ENCODE measurements at regions not wholly inside any gene's neighbourhood (a gene's known extent, or its start where the extent isn't known, plus 50 kb on each side); places are given as distances from the start of the nearest gene placed in this dataset.

GRCh38 chr16:85524630-85525419 is 88.3 kb upstream of the GSE1 start:
- Histone ChIP-seq H3K36me3 (replicated peaks in 1 of 2; ENCODE audit: control insufficient read depth in 1 of 2, insufficient read depth in 2 of 2, low read length in 1 of 2) (no peaks in the 10 kb centered on the region), H2AFZ (ENCODE audit: low read depth) (no peak overlapping the region), H3K9ac (no peak overlapping the region), H4K20me1 (ENCODE audit: insufficient read depth) (no peaks in the 10 kb centered on the region), H3F3A (replicated peaks; ENCODE audit: insufficient read depth) (no peaks in the 10 kb centered on the region), H3K4me1 (ENCODE audit: control insufficient read depth in 1 of 2, insufficient read depth in 2 of 2, low read depth in 1 of 2, low read length in 1 of 2) (peaks cover 0 to 50% of the 10 kb centered on the region in 2 experiments; a peak in 2 of 4 replicates), H3K4me3 (ENCODE audit: low read depth in 2 of 2, low read length in 1 of 2) (no peak overlapping the region), H3K27me3 (ENCODE audit: insufficient read depth) (no peaks in the 10 kb centered on the region), H3K27ac (ENCODE audit: low read depth in 2 of 2, low read length in 1 of 2) (peak overlapping the region in 1 of 2 experiments; percentile 11; a peak in 1 of 4 replicates), H3K9me2 (no peaks in the 10 kb centered on the region), H3K79me2 (ENCODE audit: insufficient read depth) (no peaks in the 10 kb centered on the region), H3K4me2 (no peak overlapping the region), H3K9me3 (no peaks in the 10 kb centered on the region)
- TF ChIP-seq MXI1 (IDR thresholded peaks at IDR 0.05; ENCODE audit: low read depth, low read length) (no peak), PBX3 (IDR thresholded peaks at IDR 0.05) (no peak), RXRA (IDR thresholded peaks at IDR 0.05; ENCODE audit: borderline replicate concordance, low read depth) (no peak), USF2 (IDR thresholded peaks at IDR 0.05; ENCODE audit: borderline replicate concordance, low read depth, low read length) (no peak), YY1 (IDR thresholded peaks at IDR 0.05; ENCODE audit: low read depth) (no peak), SIN3A (IDR thresholded peaks at IDR 0.05; ENCODE audit: borderline replicate concordance, low read depth, low read length) (no peak), GABPA (IDR thresholded peaks at IDR 0.05; ENCODE audit: low read depth) (no peak), TCF12 (IDR thresholded peaks at IDR 0.05) (no peak), GATA2 (CRISPR knock-in tag; IDR thresholded peaks at IDR 0.05) (no peak), CTCF (IDR thresholded peaks at IDR 0.05) (no peak)
- POLR2A ChIA-PET, result interaction anchor here (0.6 kb wide), 1 partner anchor 27 kb away, joined by 4 read pairs; no protein-coding TSS in a partner anchor
- peak; percentile 71 for DNase-seq
- WGBS (ENCODE audit: low lambda C conversion rate), result 70% methylated on average over 17 of the region's 29 CpGs
- CTCF ChIA-PET, result interaction anchor here (1.0 to 5.7 kb wide), 5 partner anchors 9 to 249 kb away, joined by 3 to 48 read pairs (median 4); no protein-coding TSS in a partner anchor

GRCh38 chr16:85525420-85526184 is 87.5 kb upstream of the GSE1 start:
- Histone ChIP-seq H3K79me2 (ENCODE audit: insufficient read depth) (no peaks in the 10 kb centered on the region), H3K4me1 (ENCODE audit: control insufficient read depth in 1 of 2, insufficient read depth in 2 of 2, low read depth in 1 of 2, low read length in 1 of 2) (peaks cover 0 to 54% of the 10 kb centered on the region in 2 experiments; a peak in 2 of 4 replicates), H3F3A (replicated peaks; ENCODE audit: insufficient read depth) (no peaks in the 10 kb centered on the region), H4K20me1 (ENCODE audit: insufficient read depth) (no peaks in the 10 kb centered on the region), H3K4me3 (ENCODE audit: low read depth in 2 of 2, low read length in 1 of 2) (no peak overlapping the region), H3K27me3 (ENCODE audit: insufficient read depth) (no peaks in the 10 kb centered on the region), H3K9ac (no peak overlapping the region), H3K27ac (ENCODE audit: low read depth in 2 of 2, low read length in 1 of 2) (peak overlapping the region in 1 of 2 experiments; percentile 53; a peak in 1 of 4 replicates), H3K9me2 (no peaks in the 10 kb centered on the region), H3K4me2 (no peak overlapping the region), H2AFZ (ENCODE audit: low read depth) (no peak overlapping the region), H3K9me3 (no peaks in the 10 kb centered on the region), H3K36me3 (replicated peaks in 1 of 2; ENCODE audit: control insufficient read depth in 1 of 2, insufficient read depth in 2 of 2, low read length in 1 of 2) (no peaks in the 10 kb centered on the region)
- DNase-seq, result no peak
- ChIA-PET CTCF (interaction anchor here (1.0 to 5.7 kb wide), 6 partner anchors 9 to 250 kb away, joined by 3 to 48 read pairs (median 4); no protein-coding TSS in a partner anchor), POLR2A (no interaction called here)
- 80% methylated on average over 4 of the region's 12 CpGs for WGBS (ENCODE audit: low lambda C conversion rate)
- no peak for TF ChIP-seq TEAD4 (IDR thresholded peaks at IDR 0.05; ENCODE audit: borderline replicate concordance, insufficient read depth)
- TF ChIP-seq RAD21 (IDR thresholded peaks at IDR 0.05; ENCODE audit: low read length), result no peak
- no peak for TF ChIP-seq CHD2 (IDR thresholded peaks at IDR 0.05; ENCODE audit: low read length, partially characterized antibody)
- TF ChIP-seq MXI1 (IDR thresholded peaks at IDR 0.05; ENCODE audit: low read depth, low read length), result no peak
- TF ChIP-seq YY1 (IDR thresholded peaks at IDR 0.05; ENCODE audit: low read depth), result no peak
- no peak for TF ChIP-seq CTCF (IDR thresholded peaks at IDR 0.05)
- no peak for TF ChIP-seq RFX5 (IDR thresholded peaks at IDR 0.05; ENCODE audit: low read length)
- no peak for TF ChIP-seq TAF1 (IDR thresholded peaks at IDR 0.05; ENCODE audit: borderline replicate concordance, low read depth, low read length)
- TF ChIP-seq GATA2 (CRISPR knock-in tag; IDR thresholded peaks at IDR 0.05), result no peak
- no peak for TF ChIP-seq JUND (IDR thresholded peaks at IDR 0.05)
- no peak for TF ChIP-seq RCOR1 (IDR thresholded peaks at IDR 0.05; ENCODE audit: low read length)
- no peak for TF ChIP-seq FOXJ3 (CRISPR knock-in tag; IDR thresholded peaks at IDR 0.05)
- no peak for TF ChIP-seq NRF1 (IDR thresholded peaks at IDR 0.05; ENCODE audit: low read depth, low read length)
- TF ChIP-seq FOXM1 (IDR thresholded peaks at IDR 0.05; ENCODE audit: low read depth), result no peak
